Stimulated activated naive CD8-positive, alpha-beta T cell treated with anti-CD3 and anti-CD28 coated beads, Interleukin-15, Interleukin-2, amounts not matched to agents 100 U/mL and 50 U/mL, for 24 hours (primary cell): ENCODE measurements at regions not wholly inside any gene's neighbourhood (a gene's known extent, or its start where the extent isn't known, plus 50 kb on each side); places are given as distances from the start of the nearest gene placed in this dataset.

Experiments
- ATAC-seq: fragments of 150-1000 bp; cut with Tn5 transposase; one replicate; pipeline ENCODE4 v1.10.0; 2021
- DNase-seq: peaks from one replicate; pipeline ENCODE4 v3.0.0; 2021

- no peak for ATAC-seq
- no peak for DNase-seq
These were observed 1565.9 kb upstream of the ACVR2A start for GRCh38 chr2:146278881-146279280.

GRCh38 chr2:146271131-146271831 is 1573.5 kb upstream of the ACVR2A start:
- no peak for ATAC-seq
- no peak for DNase-seq

GRCh38 chr2:146270618-146271017 is 1574.2 kb upstream of the ACVR2A start:
- ATAC-seq (no peak), DNase-seq (no peak)

GRCh38 chr2:146267093-146267492 is 1577.7 kb upstream of the ACVR2A start:
- DNase-seq (no peak), ATAC-seq (no peak)

- ATAC-seq (no peak), DNase-seq (no peak)
These were observed 1579.2 kb upstream of the ACVR2A start for GRCh38 chr2:146265656-146266055.

- DNase-seq (no peak), ATAC-seq (no peak)
These were observed 1582.2 kb upstream of the ACVR2A start for GRCh38 chr2:146262606-146263005.

GRCh38 chr2:146260551-146260950 is 1584.3 kb upstream of the ACVR2A start:
- ATAC-seq: no peak
- no peak for DNase-seq

GRCh38 chr2:146259816-146260215 is 1585.0 kb upstream of the ACVR2A start:
- no peak for DNase-seq
- no peak for ATAC-seq

- no peak for DNase-seq
- ATAC-seq: no peak
These were observed 1586.8 kb upstream of the ACVR2A start for GRCh38 chr2:146258071-146258470.

GRCh38 chr2:146252119-146252518 is 1592.7 kb upstream of the ACVR2A start:
- ATAC-seq (no peak), DNase-seq (no peak)

- DNase-seq (no peak), ATAC-seq (no peak)
These were observed 1593.5 kb upstream of the ACVR2A start for GRCh38 chr2:146251328-146251727.

GRCh38 chr2:146246736-146247523 is 1597.9 kb upstream of the ACVR2A start:
- no peak for ATAC-seq

GRCh38 chr2:146246002-146246735 is 1598.7 kb upstream of the ACVR2A start:
- DNase-seq: no peak
- no peak for ATAC-seq

More at GRCh38 chr2:146246736-146247523, 1597.9 kb upstream of the ACVR2A start:
- no peak for DNase-seq

- no peak for ATAC-seq
- DNase-seq: no peak
These were observed 1600.0 kb upstream of the ACVR2A start for GRCh38 chr2:146244830-146245229.

GRCh38 chr2:146244131-146244530 is 1600.7 kb upstream of the ACVR2A start:
- ATAC-seq (no peak), DNase-seq (no peak)

- ATAC-seq (no peak), DNase-seq (no peak)
These were observed 1603.8 kb upstream of the ACVR2A start for GRCh38 chr2:146241023-146241422.

- no peak for DNase-seq
- no peak for ATAC-seq
These were observed 1604.4 kb upstream of the ACVR2A start for GRCh38 chr2:146240391-146240790.

GRCh38 chr2:146239392-146240135 is 1605.3 kb upstream of the ACVR2A start:
- no peak for ATAC-seq
- no peak for DNase-seq

GRCh38 chr2:146238254-146238966 is 1606.4 kb upstream of the ACVR2A start:
- DNase-seq: no peak

GRCh38 chr2:146235158-146235557 is 1609.7 kb upstream of the ACVR2A start:
- DNase-seq: no peak
- ATAC-seq: no peak

More at GRCh38 chr2:146238254-146238966, 1606.4 kb upstream of the ACVR2A start:
- ATAC-seq: no peak

- ATAC-seq (no peak), DNase-seq (no peak)
These were observed 1615.2 kb upstream of the ACVR2A start for GRCh38 chr2:146229508-146230155.
